ENCODE measurements at regions not wholly inside any gene's neighbourhood (a gene's known extent, or its start where the extent isn't known, plus 50 kb on each side); places are given as distances from the start of the nearest gene placed in this dataset.

DNA sequence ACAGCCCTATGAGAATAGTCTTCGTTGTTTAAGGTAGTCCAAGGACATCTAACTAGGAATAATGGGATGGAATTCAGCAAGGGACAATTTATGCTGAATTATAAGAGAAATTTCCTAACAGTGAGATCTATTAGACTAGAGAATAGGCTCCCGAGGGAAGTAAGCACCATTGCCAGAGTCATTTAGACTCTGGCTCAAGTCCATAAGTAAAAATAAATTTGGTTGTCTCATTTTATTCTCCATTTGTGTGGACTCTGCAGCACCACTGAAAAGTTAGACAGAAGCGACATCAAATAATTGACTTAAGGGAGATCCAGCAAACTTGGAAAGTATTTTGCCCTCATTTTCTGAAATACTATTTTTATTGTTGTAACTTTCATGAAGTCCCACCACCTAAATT, 129.3 kb upstream of the SMIM21 start:
- Mint-ChIP-seq H3K27me3 (ENCODE audit: low read depth, unreplicated experiment) (peaks cover 11% of the 10 kb centered on the region), H3K27ac (ENCODE audit: unreplicated experiment) (no peak overlapping the region), H3K4me3 (ENCODE audit: unreplicated experiment) (no peak overlapping the region), H3K36me3 (ENCODE audit: low read depth, unreplicated experiment) (no peaks in the 10 kb centered on the region), H3K4me1 (ENCODE audit: low read depth, unreplicated experiment) (no peaks in the 10 kb centered on the region), H3K9me3 (ENCODE audit: unreplicated experiment) (peaks cover 2% of the 10 kb centered on the region)
- Histone ChIP-seq H3K9me3 (ENCODE audit: insufficient read depth, low read depth, low read length) (no peaks in the 10 kb centered on the region), H3K79me2 (ENCODE audit: insufficient read depth, low read length) (no peaks in the 10 kb centered on the region), H3K9ac (ENCODE audit: low read length) (no peak overlapping the region), H4K20me1 (ENCODE audit: insufficient read depth, low read length) (no peaks in the 10 kb centered on the region), H3K4me3 (ENCODE audit: insufficient read depth, low read depth, low read length) (no peak overlapping the region), H3K27me3 (ENCODE audit: insufficient read depth, low read length) (no peaks in the 10 kb centered on the region), H3K4me1 (ENCODE audit: insufficient read depth, low read length) (no peaks in the 10 kb centered on the region), H3K27ac (ENCODE audit: low read depth, low read length) (no peak overlapping the region), H3K36me3 (ENCODE audit: insufficient read depth, low read length) (no peaks in the 10 kb centered on the region), H2AFZ (ENCODE audit: low read depth, low read length) (no peak overlapping the region), H3K4me2 (ENCODE audit: low read length) (no peak overlapping the region)
- TF ChIP-seq, protein P1, sequence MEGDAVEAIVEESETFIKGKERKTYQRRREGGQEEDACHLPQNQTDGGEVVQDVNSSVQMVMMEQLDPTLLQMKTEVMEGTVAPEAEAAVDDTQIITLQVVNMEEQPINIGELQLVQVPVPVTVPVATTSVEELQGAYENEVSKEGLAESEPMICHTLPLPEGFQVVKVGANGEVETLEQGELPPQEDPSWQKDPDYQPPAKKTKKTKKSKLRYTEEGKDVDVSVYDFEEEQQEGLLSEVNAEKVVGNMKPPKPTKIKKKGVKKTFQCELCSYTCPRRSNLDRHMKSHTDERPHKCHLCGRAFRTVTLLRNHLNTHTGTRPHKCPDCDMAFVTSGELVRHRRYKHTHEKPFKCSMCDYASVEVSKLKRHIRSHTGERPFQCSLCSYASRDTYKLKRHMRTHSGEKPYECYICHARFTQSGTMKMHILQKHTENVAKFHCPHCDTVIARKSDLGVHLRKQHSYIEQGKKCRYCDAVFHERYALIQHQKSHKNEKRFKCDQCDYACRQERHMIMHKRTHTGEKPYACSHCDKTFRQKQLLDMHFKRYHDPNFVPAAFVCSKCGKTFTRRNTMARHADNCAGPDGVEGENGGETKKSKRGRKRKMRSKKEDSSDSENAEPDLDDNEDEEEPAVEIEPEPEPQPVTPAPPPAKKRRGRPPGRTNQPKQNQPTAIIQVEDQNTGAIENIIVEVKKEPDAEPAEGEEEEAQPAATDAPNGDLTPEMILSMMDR (IDR thresholded peaks at IDR 0.05; ENCODE audit: insufficient read depth, low read depth, low read length) = no peak
- TF ChIP-seq EZH2 (IDR thresholded peaks at IDR 0.05; ENCODE audit: insufficient read depth, low read length) = no peak
- FAIRE-seq (no peak), DNase-seq (ENCODE audit: low read depth) (no peak)

DNA sequence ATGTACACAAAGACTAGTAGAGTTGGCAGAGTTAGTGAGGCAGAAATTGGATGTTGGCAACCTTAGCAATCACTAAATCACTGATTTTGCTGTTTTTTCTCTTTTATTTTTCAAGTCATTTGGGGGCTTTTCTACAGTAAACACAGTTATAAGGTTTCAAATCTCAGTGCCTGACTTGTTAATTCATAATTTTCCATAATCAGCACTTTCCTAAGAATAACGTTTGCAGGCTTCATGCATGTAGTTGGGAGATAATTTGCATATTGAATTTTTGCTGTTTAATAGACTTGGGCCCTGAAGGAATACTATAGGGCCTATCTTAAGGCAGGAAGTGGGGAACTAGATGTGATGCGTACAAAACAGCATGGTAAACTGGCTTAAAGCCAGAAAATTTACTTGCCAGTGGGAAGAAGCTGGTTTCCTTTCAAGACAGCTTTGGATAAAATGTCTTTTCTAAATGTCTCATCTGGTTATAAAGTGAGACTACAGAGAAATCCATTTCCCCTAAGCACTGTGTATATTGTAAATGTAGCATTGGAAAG, 127.2 kb upstream of the SMIM21 start:
- Histone ChIP-seq H3K4me3 (ENCODE audit: insufficient read depth, low read depth, low read length) (no peak overlapping the region), H3K79me2 (ENCODE audit: insufficient read depth, low read length) (no peaks in the 10 kb centered on the region), H4K20me1 (ENCODE audit: insufficient read depth, low read length) (no peaks in the 10 kb centered on the region), H3K36me3 (ENCODE audit: insufficient read depth, low read length) (no peaks in the 10 kb centered on the region), H3K9me3 (ENCODE audit: insufficient read depth, low read depth, low read length) (no peaks in the 10 kb centered on the region), H2AFZ (ENCODE audit: low read depth, low read length) (no peak overlapping the region), H3K4me1 (ENCODE audit: insufficient read depth, low read length) (no peaks in the 10 kb centered on the region), H3K4me2 (ENCODE audit: low read length) (no peak overlapping the region), H3K27me3 (ENCODE audit: insufficient read depth, low read length) (no peaks in the 10 kb centered on the region), H3K27ac (ENCODE audit: low read depth, low read length) (no peak overlapping the region), H3K9ac (ENCODE audit: low read length) (no peak overlapping the region)
- DNase-seq (ENCODE audit: low read depth) (no peak), FAIRE-seq (no peak)
- Mint-ChIP-seq H3K27me3 (ENCODE audit: low read depth, unreplicated experiment) (peaks cover 18% of the 10 kb centered on the region), H3K4me1 (ENCODE audit: low read depth, unreplicated experiment) (peaks cover 6% of the 10 kb centered on the region), H3K27ac (ENCODE audit: unreplicated experiment) (no peak overlapping the region), H3K9me3 (ENCODE audit: unreplicated experiment) (peaks cover 5% of the 10 kb centered on the region), H3K4me3 (ENCODE audit: unreplicated experiment) (no peak overlapping the region), H3K36me3 (ENCODE audit: low read depth, unreplicated experiment) (no peaks in the 10 kb centered on the region)
- no peak for TF ChIP-seq EZH2 (IDR thresholded peaks at IDR 0.05; ENCODE audit: insufficient read depth, low read length)
- TF ChIP-seq, protein P1 (IDR thresholded peaks at IDR 0.05; ENCODE audit: insufficient read depth, low read depth, low read length) = no peak

DNA sequence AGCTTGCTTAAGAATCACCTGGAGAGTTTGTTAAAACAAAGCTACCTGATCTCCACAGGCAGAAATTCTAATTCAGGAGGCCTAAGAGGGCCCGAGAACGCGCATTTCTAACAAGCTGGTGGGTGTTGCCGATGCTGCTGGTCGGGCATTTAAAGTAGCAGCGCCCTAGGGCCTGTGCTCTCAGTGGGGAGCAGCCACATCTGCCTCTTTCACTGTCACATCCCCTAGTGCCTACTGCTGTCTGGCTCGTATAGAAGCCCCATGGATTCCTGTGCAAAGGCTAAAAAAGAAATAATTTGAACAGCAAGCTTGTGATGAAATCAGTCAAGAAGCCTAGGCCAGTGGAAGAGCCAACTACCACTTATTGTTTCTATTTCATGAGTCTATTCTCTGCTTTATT, 126.7 kb upstream of the SMIM21 start:
- Mint-ChIP-seq H3K9me3 (ENCODE audit: unreplicated experiment) (peaks cover 6% of the 10 kb centered on the region), H3K27me3 (ENCODE audit: low read depth, unreplicated experiment) (peaks cover 22% of the 10 kb centered on the region), H3K4me3 (ENCODE audit: unreplicated experiment) (no peak overlapping the region), H3K4me1 (ENCODE audit: low read depth, unreplicated experiment) (peaks cover 6% of the 10 kb centered on the region), H3K27ac (ENCODE audit: unreplicated experiment) (no peak overlapping the region), H3K36me3 (ENCODE audit: low read depth, unreplicated experiment) (no peaks in the 10 kb centered on the region)
- no peak overlapping the region for H3K4me3 ChIP-seq (ENCODE audit: insufficient read depth, low read depth, low read length)
- no peak overlapping the region for H3K27ac ChIP-seq (ENCODE audit: low read depth, low read length)
- H3K79me2 ChIP-seq (ENCODE audit: insufficient read depth, low read length) = no peaks in the 10 kb centered on the region
- no peaks in the 10 kb centered on the region for H3K4me1 ChIP-seq (ENCODE audit: insufficient read depth, low read length)
- DNase-seq (ENCODE audit: low read depth) (no peak), FAIRE-seq (no peak)
- no peak overlapping the region for H3K9ac ChIP-seq (ENCODE audit: low read length)
- no peaks in the 10 kb centered on the region for H3K9me3 ChIP-seq (ENCODE audit: insufficient read depth, low read depth, low read length)
- no peak overlapping the region for H2AFZ ChIP-seq (ENCODE audit: low read depth, low read length)
- no peak overlapping the region for H3K4me2 ChIP-seq (ENCODE audit: low read length)
- TF ChIP-seq EZH2 (IDR thresholded peaks at IDR 0.05; ENCODE audit: insufficient read depth, low read length) = no peak
- TF ChIP-seq, protein P1 (IDR thresholded peaks at IDR 0.05; ENCODE audit: insufficient read depth, low read depth, low read length) = no peak
- no peaks in the 10 kb centered on the region for H3K36me3 ChIP-seq (ENCODE audit: insufficient read depth, low read length)
- H3K27me3 ChIP-seq (ENCODE audit: insufficient read depth, low read length) = no peaks in the 10 kb centered on the region
- no peaks in the 10 kb centered on the region for H4K20me1 ChIP-seq (ENCODE audit: insufficient read depth, low read length)

All from astrocyte (in vitro differentiated cells and primary cell).